ENCODE measurements at regions not wholly inside any gene's neighbourhood (a gene's known extent, or its start where the extent isn't known, plus 50 kb on each side); places are given as distances from the start of the nearest gene placed in this dataset.

- Histone ChIP-seq H3K79me2 (ENCODE audit: insufficient read depth, low read length) (no peaks in the 10 kb centered on the region), H3K4me2 (ENCODE audit: low read length) (no peak overlapping the region), H3K4me1 (ENCODE audit: control insufficient read depth in 1 of 2, insufficient read depth in 2 of 2, low read length in 2 of 2) (no peaks in the 10 kb centered on the region), H2AFZ (ENCODE audit: low read depth, low read length, poor library complexity, severe bottlenecking) (no peak overlapping the region), H3K4me3 (replicated peaks in 1 of 2; ENCODE audit: low read depth in 1 of 2, low read length in 2 of 2) (no peak overlapping the region), H3K27ac (ENCODE audit: low read depth, low read length) (no peak overlapping the region), H3K9me3 (ENCODE audit: control insufficient read depth in 1 of 2, insufficient read depth in 1 of 2, low read depth in 1 of 2, low read length in 2 of 2) (no peaks in the 10 kb centered on the region), H3K9me2 (ENCODE audit: insufficient read depth) (no peaks in the 10 kb centered on the region), H3K27me3 (ENCODE audit: insufficient read depth, low read length) (peaks cover 13% of the 10 kb centered on the region; the same call in 1 of the 2 replicates), H3K36me3 (ENCODE audit: control insufficient read depth in 1 of 2, insufficient read depth in 2 of 2, low read length in 2 of 2) (no peaks in the 10 kb centered on the region), H4K20me1 (ENCODE audit: insufficient read depth) (no peaks in the 10 kb centered on the region), H3K9ac (ENCODE audit: low read length) (no peak overlapping the region)
- ChIA-PET CTCF (no interaction called here), POLR2A (no interaction called here), RAD21 (ENCODE audit: low non-redundant PET in 1 of 2, low total read pairs in 2 of 2, uncharacterized antibody in 2 of 2, unreplicated experiment in 2 of 2) (no interaction called here)
- no peak for DNase-seq (ENCODE audit: low read depth, low spot score)
- no peak for ATAC-seq
- no TSS peak for BruUV-seq (replicated peaks)
- no peak for TF ChIP-seq POLR2A (IDR thresholded peaks at IDR 0.05; ENCODE audit: borderline replicate concordance, extremely low read depth, insufficient read depth, insufficient read length)
- TF ChIP-seq EGR1 (IDR thresholded peaks at IDR 0.05; ENCODE audit: low read depth): no peak
- TF ChIP-seq REST (IDR thresholded peaks at IDR 0.05; ENCODE audit: low read depth): no peak
- no peak for TF ChIP-seq ZFX (IDR thresholded peaks at IDR 0.05)
- TF ChIP-seq ELF1 (IDR thresholded peaks at IDR 0.05; ENCODE audit: borderline replicate concordance, low read depth): no peak
- no peak for TF ChIP-seq CBX3 (IDR thresholded peaks at IDR 0.05; ENCODE audit: low read depth)
- no peak for TF ChIP-seq CTCF (IDR thresholded peaks at IDR 0.05 in 2 of 3, conservative IDR thresholded peaks at IDR 0.05 in 1 of 3; ENCODE audit: borderline replicate concordance in 1 of 3, insufficient read depth in 1 of 3, low read depth in 2 of 3, low read length in 2 of 3)
- TF ChIP-seq ZBTB33 (IDR thresholded peaks at IDR 0.05; ENCODE audit: extremely low read depth, insufficient replicate concordance, low read length): no peak
- TF ChIP-seq CEBPB (IDR thresholded peaks at IDR 0.05; ENCODE audit: low read depth): no peak
- TF ChIP-seq POLR2AphosphoS5 (IDR thresholded peaks at IDR 0.05; ENCODE audit: low read depth, low read length): no peak
- TF ChIP-seq TCF7L2 (IDR thresholded peaks at IDR 0.05; ENCODE audit: borderline replicate concordance, extremely low read depth, insufficient read depth, insufficient read length): no peak
- intact Hi-C loops (cut with micrococcal nuclease): no loop called here
Observed at GRCh38 chr11:113563766-113564526, 88.7 kb upstream of the DRD2 start.

Measured in HCT116 (cell line).